ENCODE measurements at regions not wholly inside any gene's neighbourhood (a gene's known extent, or its start where the extent isn't known, plus 50 kb on each side); places are given as distances from the start of the nearest gene placed in this dataset.

DNA sequence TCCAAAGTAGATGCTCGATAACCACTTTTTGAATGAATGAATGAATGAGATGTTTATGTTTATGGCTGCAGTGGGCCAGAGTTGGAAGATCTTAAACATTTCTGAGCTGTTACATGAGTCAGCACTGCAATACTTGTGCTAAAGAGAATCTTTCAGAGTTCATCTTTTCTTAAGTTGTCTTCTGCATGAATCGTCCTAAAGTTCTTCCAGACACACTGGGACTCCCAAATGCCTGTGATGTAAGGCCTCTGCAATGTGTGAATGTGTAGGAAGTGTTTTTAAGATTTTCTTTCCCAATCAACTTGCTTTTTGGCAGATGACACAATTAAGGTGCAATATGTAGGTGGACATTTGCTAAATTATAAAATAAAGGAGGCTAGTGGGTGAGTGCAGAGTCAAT is 50.3 kb upstream of the TRIM9 start:
- DNase-seq: no peak

DNA sequence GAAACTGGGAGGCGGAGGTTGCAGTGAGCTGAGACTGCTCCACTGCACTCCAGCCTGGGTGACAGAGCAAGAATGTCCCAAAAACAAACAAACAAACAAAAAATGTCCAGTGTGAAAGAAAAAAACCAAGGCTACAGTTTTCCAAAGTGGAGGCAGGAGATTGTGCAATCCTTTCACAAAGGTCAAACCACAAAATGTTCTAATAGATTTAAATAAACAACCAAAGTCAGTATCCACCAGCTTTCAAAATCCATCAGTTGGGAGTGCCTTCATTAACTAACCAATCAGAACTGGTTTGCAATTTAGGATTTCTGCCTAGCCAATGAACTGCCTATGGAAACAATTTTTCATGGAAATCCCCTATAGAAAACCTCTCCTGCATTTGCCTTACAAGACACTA is 52.3 kb upstream of the TRIM9 start:
- DNase-seq: no peak

DNA sequence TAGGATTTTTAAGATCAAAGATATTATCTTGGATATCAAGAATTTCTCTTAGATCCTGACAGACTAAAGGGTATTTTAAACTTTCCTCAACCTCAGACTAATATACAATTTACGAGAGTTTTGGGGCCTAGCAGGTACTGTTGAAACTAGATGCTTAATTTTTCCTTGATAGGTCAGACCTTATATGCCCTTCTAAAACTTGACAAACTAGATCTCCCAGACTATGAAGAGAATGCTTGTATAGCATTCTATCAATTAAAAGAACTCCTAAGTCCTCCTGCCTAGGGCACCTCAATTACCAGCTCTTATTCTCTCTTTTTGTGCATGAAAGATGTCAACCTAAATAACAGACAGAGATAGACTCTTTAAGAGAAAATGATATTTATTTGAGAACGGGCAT is 60.4 kb upstream of the TRIM9 start:
- DNase-seq: no peak

DNA sequence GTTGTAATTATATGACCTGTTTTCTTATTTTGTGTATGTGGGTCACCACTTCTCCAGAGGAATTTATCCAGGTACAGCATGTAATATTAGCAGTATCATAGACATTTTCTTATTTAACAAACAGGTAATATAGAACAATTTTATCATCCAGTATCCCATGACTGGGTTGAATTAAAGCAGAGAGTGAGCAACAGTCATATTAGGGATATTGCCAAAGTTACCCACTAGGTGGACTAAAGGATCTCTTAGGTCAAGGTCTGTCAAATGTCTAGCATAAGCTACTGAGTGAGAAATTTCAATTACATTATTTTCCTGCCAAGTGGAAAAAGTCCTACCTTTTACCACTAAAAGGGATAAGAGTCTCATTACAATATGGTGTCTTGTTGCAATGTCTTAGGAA is 62.1 kb upstream of the TRIM9 start:
- peak; percentile 52 for DNase-seq

DNA sequence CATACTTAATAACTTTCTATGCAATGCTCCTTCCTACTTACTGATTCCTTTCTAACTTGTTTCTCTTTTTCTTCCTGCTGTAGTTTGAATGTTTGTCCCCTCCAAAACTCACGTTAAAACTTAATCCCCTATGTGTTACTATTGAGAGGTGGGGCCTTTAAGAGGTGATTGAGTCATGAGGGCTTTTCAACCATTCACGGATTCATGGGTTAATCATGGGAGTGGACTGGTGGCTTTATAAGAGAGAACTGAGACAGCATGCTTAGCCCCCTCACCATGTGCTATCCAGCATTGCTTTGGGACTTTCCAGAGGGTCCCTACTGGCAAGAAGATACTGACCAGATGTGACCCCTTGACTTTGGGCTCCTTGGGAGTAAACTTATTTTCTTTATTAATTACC is 66.0 kb upstream of the TRIM9 start:
- no peak for DNase-seq

DNA sequence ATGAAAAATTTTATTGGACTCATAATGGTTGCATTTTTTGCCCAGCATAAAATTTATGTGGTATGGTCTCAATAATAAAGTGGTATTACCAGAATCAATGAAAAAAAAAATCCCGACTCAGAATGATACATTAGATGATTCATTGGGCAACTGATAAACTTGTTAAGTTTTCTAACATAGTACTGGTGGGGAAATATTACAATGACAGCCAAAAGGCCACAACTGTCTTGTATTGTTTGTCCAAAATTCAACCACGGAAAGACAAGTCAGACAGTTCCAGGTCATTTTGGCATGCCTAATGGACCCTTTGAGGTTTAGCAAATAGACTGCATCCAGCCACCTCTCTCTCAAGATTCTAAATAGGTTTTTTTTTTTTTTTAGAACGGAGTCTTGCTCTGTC is 70.5 kb upstream of the TRIM9 start:
- DNase-seq: no peak

DNA sequence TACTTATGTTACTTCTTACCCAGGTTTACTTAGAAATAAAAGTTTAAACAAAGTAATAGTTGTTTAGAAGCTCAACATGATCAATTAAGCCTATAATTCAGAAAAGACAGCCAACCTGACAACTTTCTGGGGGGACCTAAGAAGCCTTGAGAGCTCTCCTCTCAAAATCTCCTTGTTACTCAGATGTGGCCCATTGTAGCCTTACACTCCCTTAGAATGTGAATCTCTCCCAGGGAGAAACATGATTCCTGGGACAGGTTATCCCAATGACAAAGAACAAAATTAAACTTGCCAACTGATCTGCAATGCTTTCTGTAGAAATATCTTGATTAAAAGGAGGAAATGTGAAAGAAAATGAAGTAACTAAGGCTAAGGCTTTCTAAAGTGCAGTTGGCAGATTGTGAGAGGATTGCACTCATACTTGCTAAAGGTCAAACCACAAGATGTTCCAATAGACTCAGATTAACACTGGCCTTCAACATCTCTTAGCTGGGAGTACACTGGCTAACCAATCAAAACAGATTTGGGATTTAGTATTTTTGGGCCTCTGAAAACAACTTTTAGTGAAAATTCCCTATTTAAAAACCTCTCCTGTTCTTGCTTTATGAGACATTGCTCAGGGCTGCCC is 72.3 kb upstream of the TMX1 start:
- no peak for DNase-seq

DNA sequence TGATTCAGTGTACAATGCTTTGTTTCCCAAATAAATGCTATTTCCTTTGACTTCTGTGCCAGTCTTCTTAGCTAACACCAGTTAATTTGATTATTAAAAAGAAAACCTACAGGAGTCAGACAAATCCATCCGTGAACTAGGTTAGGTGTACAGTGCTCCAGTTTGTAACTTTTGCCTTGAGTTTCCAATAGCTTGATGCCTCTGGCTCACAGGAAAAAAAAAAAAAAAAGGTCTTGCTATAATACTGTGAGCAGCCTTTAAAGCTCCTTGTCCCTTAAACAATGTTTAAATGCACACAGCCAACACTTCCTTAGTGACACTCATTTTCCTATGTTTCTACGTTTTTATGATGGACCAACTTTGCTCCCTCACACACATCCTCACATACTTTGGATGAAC is 71.8 kb upstream of the TMX1 start:
- no peak for DNase-seq

DNA sequence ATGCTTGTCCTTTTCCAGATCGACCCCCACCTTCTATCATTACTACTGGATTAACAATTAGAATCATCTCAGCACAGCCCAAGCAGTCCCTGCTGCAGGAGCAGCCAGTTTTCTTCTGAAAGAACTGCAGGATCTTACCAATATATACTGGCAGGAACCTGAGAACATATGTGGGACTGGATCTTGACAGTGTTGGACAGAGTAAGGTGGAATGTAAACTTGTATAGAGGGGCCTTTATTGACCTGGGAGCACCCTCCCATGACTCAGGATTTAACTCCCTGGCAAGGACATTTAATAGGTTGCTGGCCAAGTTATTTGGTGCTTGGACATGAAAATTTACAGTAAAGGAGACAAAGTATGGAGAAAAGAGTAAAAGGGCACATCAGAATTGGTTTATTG is 66.2 kb upstream of the TMX1 start:
- DNase-seq: no peak

DNA sequence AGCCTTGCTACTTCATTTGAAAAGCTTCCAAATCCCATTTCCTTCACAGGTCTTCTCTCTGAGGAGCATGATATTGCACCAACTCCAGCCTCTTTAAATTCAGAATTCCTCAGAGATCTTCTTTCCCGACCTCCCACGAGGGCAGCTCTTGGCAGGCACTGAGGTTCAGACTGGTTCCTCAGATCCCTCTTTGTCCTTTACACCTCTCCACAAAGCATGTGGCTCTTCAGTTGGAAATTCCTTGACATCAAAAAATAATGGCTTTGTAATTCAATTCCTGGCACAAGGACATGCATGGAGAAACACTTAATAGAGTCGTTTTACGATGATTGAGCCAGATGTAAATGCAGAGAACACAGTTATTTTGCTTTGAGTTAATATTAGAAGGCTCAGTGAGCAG is 63.2 kb upstream of the TMX1 start:
- no peak for DNase-seq

DNA sequence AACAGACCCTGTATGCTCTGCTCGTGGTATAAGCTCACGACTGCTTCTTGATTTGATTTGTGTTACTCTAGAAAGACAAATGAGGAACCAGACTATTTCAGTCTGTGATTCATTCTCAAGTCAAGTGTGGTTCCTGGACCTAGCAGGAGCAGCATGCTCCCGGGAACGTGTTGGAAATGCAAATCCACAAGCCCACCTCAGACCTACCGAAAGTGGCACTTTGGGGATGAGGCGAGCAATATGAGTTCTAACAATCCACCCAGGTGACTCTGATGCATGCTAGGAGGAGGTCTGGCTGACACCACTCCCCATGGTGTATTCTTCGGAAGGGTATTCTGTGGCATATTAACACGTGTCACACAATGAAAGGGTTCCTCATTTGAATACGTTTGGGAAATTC is 59.5 kb upstream of the TMX1 start:
- DNase-seq: no peak

DNA sequence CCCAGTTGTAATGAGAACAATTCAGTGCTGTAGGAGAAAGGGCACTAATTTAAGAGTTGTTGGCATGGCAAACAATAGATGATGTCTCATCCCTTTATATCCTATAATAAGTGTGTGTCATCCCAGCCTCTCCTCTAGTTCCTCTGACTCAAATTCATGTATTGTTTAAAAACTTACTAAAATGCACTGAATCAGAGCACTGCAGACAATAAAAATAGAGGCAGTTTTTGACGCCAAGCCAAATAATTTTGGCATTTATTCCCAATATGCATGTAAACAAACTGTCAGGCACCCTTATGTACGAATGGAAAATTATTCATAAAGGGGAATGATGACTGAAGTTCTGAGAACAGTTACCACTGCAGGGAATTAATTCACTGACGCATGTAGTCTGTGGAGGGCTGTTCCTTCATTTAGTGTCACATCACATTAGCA is 57.9 kb upstream of the TMX1 start:
- DNase-seq: no peak

DNA sequence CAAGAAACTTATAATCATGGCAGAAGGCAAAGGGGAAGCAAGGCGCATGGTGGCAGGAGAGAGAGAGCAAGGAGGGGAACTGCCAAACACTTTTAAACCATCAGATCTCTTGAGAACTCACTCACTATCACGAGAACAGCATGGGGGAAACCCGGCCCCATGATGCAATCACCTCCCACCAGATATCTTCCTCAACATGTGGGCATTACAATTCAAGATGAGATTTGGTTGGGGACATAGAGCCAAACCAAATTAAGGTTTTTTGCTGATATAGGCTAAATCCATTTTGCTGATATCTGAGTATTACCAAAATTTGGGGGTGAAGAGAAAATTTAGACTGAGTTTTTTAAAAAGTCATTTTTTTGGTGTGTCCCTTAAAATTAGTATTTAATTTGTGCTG is 54.9 kb upstream of the TMX1 start:
- no peak for DNase-seq

DNA sequence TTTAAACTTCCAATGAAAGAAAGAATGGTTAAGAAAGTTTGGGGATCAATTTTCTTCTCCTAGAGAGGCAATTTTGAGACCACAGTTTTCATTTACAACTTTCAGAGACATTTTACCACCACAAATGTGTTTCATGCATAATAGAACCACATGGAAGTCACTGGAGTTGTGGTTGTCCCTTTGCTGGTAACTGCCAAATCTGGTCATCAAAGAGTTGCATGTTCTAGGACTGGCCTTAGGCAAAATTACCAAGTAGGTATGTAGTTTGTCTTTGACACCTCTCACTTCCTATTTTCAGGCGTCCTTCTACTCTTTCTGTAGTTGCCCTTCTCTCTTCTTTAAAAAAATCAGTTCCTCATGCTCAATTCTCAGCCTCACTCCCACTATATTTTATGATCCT is 54.3 kb upstream of the TMX1 start:
- no peak for DNase-seq

DNA sequence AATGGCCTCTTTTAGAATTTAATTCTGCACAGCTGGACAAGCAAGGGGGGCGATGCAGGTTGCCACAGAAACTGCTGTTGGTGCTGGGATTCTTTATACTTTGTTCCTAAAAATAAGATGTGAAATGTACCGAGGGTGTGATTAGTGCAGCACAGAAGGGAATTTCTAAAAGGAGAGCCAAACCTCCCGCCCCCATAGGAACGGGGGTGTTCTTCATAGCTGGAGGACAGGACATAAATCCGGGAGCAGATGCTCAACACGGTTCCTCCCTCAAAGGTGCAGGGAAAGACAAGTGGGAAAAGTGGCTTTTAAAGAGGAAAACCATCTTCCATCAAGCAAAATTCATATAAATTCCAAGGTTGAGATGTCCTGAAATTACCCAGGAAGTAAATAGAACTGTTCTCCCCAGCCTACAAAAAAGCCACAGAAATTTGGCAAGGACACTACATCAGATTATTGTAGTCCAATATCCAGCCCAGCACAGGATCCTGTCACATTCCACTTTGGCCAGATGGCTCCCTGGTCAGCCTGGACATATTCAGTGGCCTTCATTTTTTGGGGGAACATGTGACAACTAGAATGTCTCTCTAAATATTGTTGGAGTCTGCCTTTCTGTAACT is 51.4 kb upstream of the TMX1 start:
- DNase-seq: no peak

DNA sequence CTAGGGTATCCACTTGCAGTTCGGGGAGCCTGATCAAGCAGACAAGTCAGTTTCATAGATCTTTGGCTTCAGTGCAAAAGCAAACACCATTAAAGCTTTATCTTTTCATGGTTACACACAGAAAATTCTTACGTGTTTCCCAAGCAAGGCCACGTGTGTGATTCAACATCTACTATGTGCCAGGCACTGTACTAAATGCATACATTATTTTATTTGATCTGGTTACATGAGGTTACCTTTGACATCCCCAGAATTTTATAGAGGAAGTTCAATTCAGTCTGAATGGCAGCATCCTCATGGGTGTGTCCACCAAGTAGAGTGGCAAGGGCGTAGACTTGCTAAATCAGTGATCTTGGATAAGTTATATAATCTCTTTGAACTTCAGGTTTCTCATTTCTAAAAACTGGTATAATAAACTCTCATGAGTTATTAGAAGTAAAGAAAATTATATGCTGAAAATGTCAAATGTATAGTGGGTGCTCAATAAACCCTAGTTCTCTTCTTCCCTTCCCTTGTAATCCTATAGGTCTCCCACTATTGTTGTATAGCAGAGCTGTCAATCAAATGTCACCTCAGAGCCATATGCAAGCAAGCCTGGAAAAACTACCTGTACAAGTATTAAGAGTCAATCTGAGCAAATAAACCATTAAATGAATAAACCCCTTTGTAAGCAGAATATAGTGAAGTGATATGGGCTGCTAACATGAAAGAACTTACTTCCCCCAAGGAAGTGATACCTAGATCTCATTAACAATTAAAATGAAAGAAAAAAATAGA is 50.3 kb upstream of the TMX1 start:
- DNase-seq: no peak
